OCI-LY1 (cell line): ENCODE measurements at regions not wholly inside any gene's neighbourhood (a gene's known extent, or its start where the extent isn't known, plus 50 kb on each side); places are given as distances from the start of the nearest gene placed in this dataset.

Experiments
- H2AFZ ChIP-seq: fragments of 200-600 bp; sonication (generic), shearing (Covaris generic); 2 replicates; pipeline ENCODE4 v1.6.0; 2014; ENCODE audit warnings: antibody characterized with exemption, mild to moderate bottlenecking, low read length
- H3F3A ChIP-seq: fragments of 200-600 bp; sonication (generic), shearing (Covaris generic); 2 replicates; pipeline ENCODE4 v1.6.0; 2014; ENCODE audit warnings: mild to moderate bottlenecking, antibody characterized with exemption, low read length, moderate library complexity; ENCODE audit not compliant: insufficient read depth
- H3K27ac ChIP-seq: fragments of 200-600 bp; sonication (generic); 2 replicates; pipeline ENCODE4 v1.5.1; 2014; ENCODE audit warnings: low read length, mixed run types, mild to moderate bottlenecking, low read depth; ENCODE audit not compliant: poor library complexity, severe bottlenecking
- H3K27me3 ChIP-seq: fragments of 200-600 bp; sonication (generic); 2 replicates; pipeline ENCODE4 v1.6.0; 2014; ENCODE audit warnings: antibody characterized with exemption, mild to moderate bottlenecking, low read length, moderate library complexity; ENCODE audit not compliant: insufficient read depth
- H3K36me3 ChIP-seq: fragments of 200-600 bp; sonication (generic); 2 replicates; pipeline ENCODE4 v1.6.1; 2014; ENCODE audit warnings: mild to moderate bottlenecking, antibody characterized with exemption, low read length, moderate library complexity, mixed read lengths; ENCODE audit not compliant: insufficient read depth
- H3K4me1 ChIP-seq: fragments of 200-600 bp; sonication (generic); 2 replicates; pipeline ENCODE4 v1.5.1; 2014; ENCODE audit warnings: mild to moderate bottlenecking, low read length, moderate library complexity; ENCODE audit not compliant: insufficient read depth, severe bottlenecking
- H3K4me2 ChIP-seq: fragments of 200-600 bp; sonication (generic), shearing (Covaris generic); 2 replicates; pipeline ENCODE4 v1.6.1; 2014; ENCODE audit warnings: low read length
- H3K4me3 ChIP-seq: fragments of 200-600 bp; sonication (generic); 2 replicates; pipeline ENCODE4 v1.5.1; 2014; ENCODE audit warnings: low read length, low read depth, mild to moderate bottlenecking, mixed read lengths; ENCODE audit not compliant: poor library complexity, severe bottlenecking
- H3K79me2 ChIP-seq: fragments of 200-600 bp; shearing (Covaris generic); 2 replicates; pipeline ENCODE4 v1.6.1; 2016; ENCODE audit warnings: mixed run types, low read length, mixed read lengths; ENCODE audit not compliant: insufficient read depth
- H3K9ac ChIP-seq: fragments of 200-600 bp; sonication (generic), shearing (Covaris generic); 2 replicates; pipeline ENCODE4 v1.6.1; 2014; ENCODE audit warnings: mild to moderate bottlenecking, low read length, mixed read lengths
- H3K9me2 ChIP-seq: fragments of 200-600 bp; sonication (generic), shearing (Covaris generic); 2 replicates; pipeline ENCODE4 v1.6.1; 2014; ENCODE audit warnings: low read depth, mild to moderate bottlenecking, low read length, mixed read lengths
- H3K9me3 ChIP-seq: fragments of 200-600 bp; shearing (Covaris generic); 2 replicates; pipeline ENCODE4 v1.6.1; 2014; ENCODE audit warnings: low read length, mixed read lengths
- H4K20me1 ChIP-seq: fragments of 200-600 bp; sonication (generic), shearing (Covaris generic); 2 replicates; pipeline ENCODE4 v1.6.0; 2016; ENCODE audit warnings: mild to moderate bottlenecking, low read length; ENCODE audit not compliant: insufficient read depth
- EZH2 ChIP-seq: fragments of 200-600 bp; sonication (generic), shearing (Covaris generic); IDR thresholded peaks from 2 replicates; pipeline ENCODE4 v1.8.0; 2017; ENCODE audit warnings: borderline replicate concordance, mixed run types, mild to moderate bottlenecking, antibody characterized with exemption, low read length, moderate library complexity, mixed read lengths
- TF ChIP-seq, protein P1 (sequence below): fragments of 200-600 bp; sonication (generic), shearing (Covaris generic); IDR thresholded peaks from 2 replicates; pipeline ENCODE4 v1.5.1; 2017; ENCODE audit warnings: mild to moderate bottlenecking, antibody characterized with exemption, low read length, moderate library complexity, mixed read lengths

DNA sequence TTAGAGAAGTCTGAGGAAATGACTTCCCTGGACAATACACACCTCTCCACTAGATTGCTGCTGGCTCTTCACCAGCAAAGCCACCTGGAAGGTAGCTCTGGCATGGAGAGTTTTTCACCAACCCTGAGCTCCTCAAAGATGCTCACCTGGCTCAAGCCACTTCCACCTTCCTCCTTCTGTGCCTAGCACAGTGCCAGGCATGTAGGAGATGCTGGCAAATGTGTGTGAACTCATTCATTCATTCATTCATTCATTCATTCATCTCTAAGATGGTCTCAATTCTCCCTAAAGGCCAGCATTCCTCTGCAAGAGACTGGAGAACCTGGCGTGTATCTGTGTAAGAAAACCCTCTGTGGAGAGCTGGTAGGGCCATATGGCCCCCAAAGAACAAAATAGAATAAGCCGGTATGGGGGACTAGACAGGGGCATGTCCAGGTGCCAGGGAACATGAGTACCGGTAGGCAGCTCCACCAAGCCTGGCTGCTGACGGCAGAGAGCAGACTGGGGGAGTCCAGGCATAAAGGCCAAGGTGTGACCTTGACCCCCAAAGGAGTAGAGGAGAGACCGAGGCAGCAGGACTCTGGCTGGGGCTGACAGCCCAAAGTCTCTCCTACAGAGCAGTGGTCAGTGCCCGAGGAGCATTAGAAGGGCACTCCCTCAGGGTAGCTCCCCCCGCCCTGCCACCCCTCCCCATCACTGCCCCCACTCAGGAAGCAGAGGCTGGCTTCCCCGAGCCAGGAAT lies 132.2 kb upstream of the TNRC6C start:
- Histone ChIP-seq H3K36me3 (no peaks in the 10 kb centered on the region), H3K27ac (no peak overlapping the region), H3F3A (no peaks in the 10 kb centered on the region), H3K4me3 (no peak overlapping the region), H3K9me2 (no peaks in the 10 kb centered on the region), H4K20me1 (no peaks in the 10 kb centered on the region), H3K4me2 (no peak overlapping the region), H3K9ac (no peak overlapping the region), H2AFZ (no peak overlapping the region), H3K4me1 (no peaks in the 10 kb centered on the region), H3K79me2 (no peaks in the 10 kb centered on the region), H3K9me3 (no peaks in the 10 kb centered on the region), H3K27me3 (no peaks in the 10 kb centered on the region)
- TF ChIP-seq EZH2 = no peak
- TF ChIP-seq, protein P1, sequence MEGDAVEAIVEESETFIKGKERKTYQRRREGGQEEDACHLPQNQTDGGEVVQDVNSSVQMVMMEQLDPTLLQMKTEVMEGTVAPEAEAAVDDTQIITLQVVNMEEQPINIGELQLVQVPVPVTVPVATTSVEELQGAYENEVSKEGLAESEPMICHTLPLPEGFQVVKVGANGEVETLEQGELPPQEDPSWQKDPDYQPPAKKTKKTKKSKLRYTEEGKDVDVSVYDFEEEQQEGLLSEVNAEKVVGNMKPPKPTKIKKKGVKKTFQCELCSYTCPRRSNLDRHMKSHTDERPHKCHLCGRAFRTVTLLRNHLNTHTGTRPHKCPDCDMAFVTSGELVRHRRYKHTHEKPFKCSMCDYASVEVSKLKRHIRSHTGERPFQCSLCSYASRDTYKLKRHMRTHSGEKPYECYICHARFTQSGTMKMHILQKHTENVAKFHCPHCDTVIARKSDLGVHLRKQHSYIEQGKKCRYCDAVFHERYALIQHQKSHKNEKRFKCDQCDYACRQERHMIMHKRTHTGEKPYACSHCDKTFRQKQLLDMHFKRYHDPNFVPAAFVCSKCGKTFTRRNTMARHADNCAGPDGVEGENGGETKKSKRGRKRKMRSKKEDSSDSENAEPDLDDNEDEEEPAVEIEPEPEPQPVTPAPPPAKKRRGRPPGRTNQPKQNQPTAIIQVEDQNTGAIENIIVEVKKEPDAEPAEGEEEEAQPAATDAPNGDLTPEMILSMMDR = no peak

DNA sequence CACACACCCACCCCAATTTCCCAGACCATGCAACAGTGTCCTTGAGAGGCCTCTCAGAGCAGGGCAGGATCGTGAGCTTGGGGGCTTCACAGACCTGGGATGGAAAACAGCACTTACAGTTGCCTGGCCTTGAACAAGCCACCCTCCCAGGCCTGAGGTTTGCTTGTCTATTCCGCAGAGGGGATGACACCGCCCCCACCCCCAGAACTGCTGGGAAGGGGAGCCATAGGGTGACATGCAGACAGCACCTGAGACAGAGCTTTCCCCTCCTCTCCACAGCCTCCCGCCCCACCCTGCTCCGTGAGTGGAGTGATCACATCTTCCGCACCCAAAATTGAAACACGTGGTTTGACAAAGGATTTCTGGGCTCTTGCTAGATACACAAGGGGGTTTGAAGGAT lies 131.5 kb upstream of the TNRC6C start:
- Histone ChIP-seq H3K79me2 (no peaks in the 10 kb centered on the region), H3K9ac (no peak overlapping the region), H3K9me2 (no peaks in the 10 kb centered on the region), H3F3A (no peaks in the 10 kb centered on the region), H3K4me2 (no peak overlapping the region), H4K20me1 (no peaks in the 10 kb centered on the region), H3K27me3 (no peaks in the 10 kb centered on the region; the same call in 1 of the 2 replicates), H3K36me3 (no peaks in the 10 kb centered on the region), H3K4me3 (no peak overlapping the region), H3K27ac (no peak overlapping the region), H2AFZ (no peak overlapping the region), H3K9me3 (no peaks in the 10 kb centered on the region), H3K4me1 (no peaks in the 10 kb centered on the region)
- TF ChIP-seq, protein P1 = no peak
- TF ChIP-seq EZH2 = no peak

DNA sequence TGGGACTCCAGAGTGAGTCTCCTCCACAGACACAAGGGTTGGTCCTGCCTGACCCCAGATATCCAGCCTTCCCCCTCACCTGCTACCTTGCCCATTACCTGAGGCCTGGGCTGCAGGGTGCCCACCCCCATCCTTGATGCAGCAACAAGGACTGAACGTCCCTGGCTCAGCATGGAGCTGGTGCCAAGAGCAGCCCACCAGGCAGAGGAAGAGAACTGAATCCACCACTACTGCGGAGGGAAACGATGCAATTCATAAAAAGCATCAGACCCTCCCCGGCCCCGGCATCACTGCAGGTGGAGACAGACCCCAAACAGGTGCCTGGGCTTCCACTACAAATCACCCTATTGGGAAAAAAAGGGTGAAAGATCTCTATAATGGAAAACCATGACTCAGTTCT lies 131.0 kb upstream of the TNRC6C start:
- H3K9me2 ChIP-seq = no peaks in the 10 kb centered on the region
- H3K4me1 ChIP-seq = no peaks in the 10 kb centered on the region
- no peaks in the 10 kb centered on the region for H3K36me3 ChIP-seq
- no peak overlapping the region for H3K4me2 ChIP-seq
- H3K9ac ChIP-seq = no peak overlapping the region
- H3K9me3 ChIP-seq = no peaks in the 10 kb centered on the region
- H3F3A ChIP-seq = no peaks in the 10 kb centered on the region
- TF ChIP-seq, protein P1 = no peak
- TF ChIP-seq EZH2 = no peak
- no peaks in the 10 kb centered on the region; the same call in 1 of the 2 replicates for H3K27me3 ChIP-seq
- H3K4me3 ChIP-seq = no peak overlapping the region
- no peaks in the 10 kb centered on the region for H3K79me2 ChIP-seq
- no peak overlapping the region for H2AFZ ChIP-seq
- H3K27ac ChIP-seq = no peak overlapping the region
- H4K20me1 ChIP-seq = no peaks in the 10 kb centered on the region
